ENCODE measurements at regions not wholly inside any gene's neighbourhood (a gene's known extent, or its start where the extent isn't known, plus 50 kb on each side); places are given as distances from the start of the nearest gene placed in this dataset.

DNA sequence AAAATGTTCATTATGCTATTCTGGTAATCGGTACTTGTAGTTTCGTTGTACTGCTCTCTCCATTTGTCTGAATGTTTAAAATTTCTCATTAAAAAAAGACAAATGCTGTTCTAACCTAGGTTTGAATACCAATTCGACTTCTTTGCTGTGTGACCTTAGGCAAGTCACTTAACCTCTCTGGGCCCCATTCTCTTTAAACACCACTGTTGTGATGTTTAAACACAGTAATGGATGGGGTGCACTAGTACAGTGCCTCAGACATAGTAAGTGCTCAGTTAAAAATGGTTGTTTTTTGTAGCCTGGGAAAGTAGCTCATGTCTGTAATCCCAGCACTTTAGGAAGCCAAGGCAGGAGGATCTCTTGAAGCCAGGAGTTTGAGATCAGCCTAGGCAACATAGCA, 138.5 kb downstream of the MRPL14 start:
- Histone ChIP-seq H3K79me2 (ENCODE audit: insufficient read depth, low read length) (no peaks in the 10 kb centered on the region), H3K4me1 (ENCODE audit: insufficient read depth, low read length) (no peaks in the 10 kb centered on the region), H3K9ac (ENCODE audit: low read depth, low read length) (no peak overlapping the region), H4K20me1 (ENCODE audit: insufficient read depth, low read length) (no peaks in the 10 kb centered on the region), H3K27me3 (ENCODE audit: insufficient read depth, low read length, poor library complexity) (peaks cover 3% of the 10 kb centered on the region), H3K4me2 (ENCODE audit: insufficient read depth, low read length) (no peak overlapping the region), H3K36me3 (ENCODE audit: insufficient read depth, low read length) (no peaks in the 10 kb centered on the region), H3K27ac (ENCODE audit: low read length) (no peak overlapping the region), H3K4me3 (ENCODE audit: low read depth in 1 of 2, low read length in 2 of 2) (no peak overlapping the region), H3K9me3 (ENCODE audit: insufficient read depth, low read length, severe bottlenecking) (no peaks in the 10 kb centered on the region), H2AFZ (ENCODE audit: low read depth, low read length) (no peak overlapping the region)
- ATAC-seq (ENCODE audit: insufficient read depth, low read depth) (no peak), DNase-seq (no peak)
- TF ChIP-seq, protein P1, sequence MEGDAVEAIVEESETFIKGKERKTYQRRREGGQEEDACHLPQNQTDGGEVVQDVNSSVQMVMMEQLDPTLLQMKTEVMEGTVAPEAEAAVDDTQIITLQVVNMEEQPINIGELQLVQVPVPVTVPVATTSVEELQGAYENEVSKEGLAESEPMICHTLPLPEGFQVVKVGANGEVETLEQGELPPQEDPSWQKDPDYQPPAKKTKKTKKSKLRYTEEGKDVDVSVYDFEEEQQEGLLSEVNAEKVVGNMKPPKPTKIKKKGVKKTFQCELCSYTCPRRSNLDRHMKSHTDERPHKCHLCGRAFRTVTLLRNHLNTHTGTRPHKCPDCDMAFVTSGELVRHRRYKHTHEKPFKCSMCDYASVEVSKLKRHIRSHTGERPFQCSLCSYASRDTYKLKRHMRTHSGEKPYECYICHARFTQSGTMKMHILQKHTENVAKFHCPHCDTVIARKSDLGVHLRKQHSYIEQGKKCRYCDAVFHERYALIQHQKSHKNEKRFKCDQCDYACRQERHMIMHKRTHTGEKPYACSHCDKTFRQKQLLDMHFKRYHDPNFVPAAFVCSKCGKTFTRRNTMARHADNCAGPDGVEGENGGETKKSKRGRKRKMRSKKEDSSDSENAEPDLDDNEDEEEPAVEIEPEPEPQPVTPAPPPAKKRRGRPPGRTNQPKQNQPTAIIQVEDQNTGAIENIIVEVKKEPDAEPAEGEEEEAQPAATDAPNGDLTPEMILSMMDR (IDR thresholded peaks at IDR 0.05; ENCODE audit: borderline replicate concordance, extremely low read depth, low read length, poor library complexity, severe bottlenecking): no peak
- TF ChIP-seq EZH2 (IDR thresholded peaks at IDR 0.05; ENCODE audit: borderline replicate concordance, low read depth, low read length, severe bottlenecking): no peak

- no peaks in the 10 kb centered on the region for H3K4me1 ChIP-seq (ENCODE audit: insufficient read depth, low read length)
- peaks cover 3% of the 10 kb centered on the region for H3K27me3 ChIP-seq (ENCODE audit: insufficient read depth, low read length, poor library complexity)
- H3K9ac ChIP-seq (ENCODE audit: low read depth, low read length): no peak overlapping the region
- H3K36me3 ChIP-seq (ENCODE audit: insufficient read depth, low read length): no peaks in the 10 kb centered on the region
- DNase-seq (no peak), ATAC-seq (ENCODE audit: insufficient read depth, low read depth) (no peak)
- no peak overlapping the region for H3K4me2 ChIP-seq (ENCODE audit: insufficient read depth, low read length)
- H4K20me1 ChIP-seq (ENCODE audit: insufficient read depth, low read length): no peaks in the 10 kb centered on the region
- TF ChIP-seq, protein P1 (IDR thresholded peaks at IDR 0.05; ENCODE audit: borderline replicate concordance, extremely low read depth, low read length, poor library complexity, severe bottlenecking): no peak
- no peak for TF ChIP-seq EZH2 (IDR thresholded peaks at IDR 0.05; ENCODE audit: borderline replicate concordance, low read depth, low read length, severe bottlenecking)
- no peaks in the 10 kb centered on the region for H3K79me2 ChIP-seq (ENCODE audit: insufficient read depth, low read length)
- H2AFZ ChIP-seq (ENCODE audit: low read depth, low read length): no peak overlapping the region
- no peaks in the 10 kb centered on the region for H3K9me3 ChIP-seq (ENCODE audit: insufficient read depth, low read length, severe bottlenecking)
- H3K4me3 ChIP-seq (ENCODE audit: low read depth in 1 of 2, low read length in 2 of 2): no peak overlapping the region
- H3K27ac ChIP-seq (ENCODE audit: low read length): no peak overlapping the region
Measured at GRCh38 chr6:43987838-43988439, 139.3 kb downstream of the MRPL14 start.

DNA sequence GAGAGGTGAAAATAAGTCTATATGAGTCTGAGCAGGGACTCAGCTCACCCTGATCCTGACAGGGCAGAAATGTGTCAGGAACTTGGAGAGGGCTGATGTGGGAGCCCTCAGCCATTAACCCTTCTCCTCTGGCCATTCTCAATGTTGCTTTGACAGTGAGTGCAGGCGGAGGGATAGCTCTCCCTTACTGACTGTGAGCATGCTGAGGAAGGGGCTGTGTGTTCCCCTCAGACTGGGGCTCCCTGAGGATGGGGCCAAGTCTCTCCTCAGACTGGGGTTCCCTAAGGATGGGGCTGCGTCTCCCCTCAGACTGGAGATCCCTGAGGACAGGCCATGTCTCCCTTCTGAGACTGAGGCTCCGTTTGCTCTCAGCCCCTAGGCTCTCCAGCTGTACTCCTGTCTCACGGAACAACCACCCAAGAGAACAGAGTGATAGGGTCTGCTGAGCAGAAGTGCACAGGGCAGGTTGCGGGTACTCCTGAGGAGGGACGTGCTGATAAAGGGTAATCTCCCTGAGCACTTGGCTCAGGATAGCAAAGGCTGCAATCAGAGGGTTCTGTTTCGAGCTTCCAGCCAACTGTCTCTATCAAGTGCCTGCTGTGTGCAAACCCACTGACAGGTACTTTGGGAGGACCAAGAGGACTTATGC, 141.0 kb downstream of the MRPL14 start:
- Histone ChIP-seq H3K27me3 (ENCODE audit: insufficient read depth, low read length, poor library complexity) (peaks cover 3% of the 10 kb centered on the region), H3K79me2 (ENCODE audit: insufficient read depth, low read length) (no peaks in the 10 kb centered on the region), H3K4me1 (ENCODE audit: insufficient read depth, low read length) (no peaks in the 10 kb centered on the region), H3K9me3 (ENCODE audit: insufficient read depth, low read length, severe bottlenecking) (no peaks in the 10 kb centered on the region), H4K20me1 (ENCODE audit: insufficient read depth, low read length) (no peaks in the 10 kb centered on the region), H3K36me3 (ENCODE audit: insufficient read depth, low read length) (no peaks in the 10 kb centered on the region), H3K27ac (ENCODE audit: low read length) (no peak overlapping the region), H3K4me3 (ENCODE audit: low read depth in 1 of 2, low read length in 2 of 2) (no peak overlapping the region), H3K4me2 (ENCODE audit: insufficient read depth, low read length) (no peak overlapping the region), H3K9ac (ENCODE audit: low read depth, low read length) (no peak overlapping the region), H2AFZ (ENCODE audit: low read depth, low read length) (no peak overlapping the region)
- DNase-seq (no peak), ATAC-seq (ENCODE audit: insufficient read depth, low read depth) (no peak)
- TF ChIP-seq EZH2 (IDR thresholded peaks at IDR 0.05; ENCODE audit: borderline replicate concordance, low read depth, low read length, severe bottlenecking): no peak
- TF ChIP-seq, protein P1 (IDR thresholded peaks at IDR 0.05; ENCODE audit: borderline replicate concordance, extremely low read depth, low read length, poor library complexity, severe bottlenecking): no peak

Data from DND-41 (cell line).